IgD-negative memory B cell (primary cell): ENCODE measurements at regions not wholly inside any gene's neighbourhood (a gene's known extent, or its start where the extent isn't known, plus 50 kb on each side); places are given as distances from the start of the nearest gene placed in this dataset.

ENCODE experiments used
- H3K27ac Mint-ChIP-seq, 3 donors: one replicate each; pipeline ENCODE4 v1.8.0; 2020 to 2022; ENCODE audit warnings: mild to moderate bottlenecking in 3 of 3, mixed read lengths in 3 of 3, moderate library complexity in 1 of 3
- H3K27me3 Mint-ChIP-seq: one replicate; pipeline ENCODE4 v1.8.0; 2021; ENCODE audit warnings: mixed read lengths
- H3K36me3 Mint-ChIP-seq: one replicate; pipeline ENCODE4 v1.8.0; 2020; ENCODE audit warnings: mild to moderate bottlenecking, mixed read lengths
- H3K4me1 Mint-ChIP-seq, 3 donors: one replicate each; pipeline ENCODE4 v1.8.0; 2020 to 2022; ENCODE audit warnings: mixed read lengths in 3 of 3, mild to moderate bottlenecking in 1 of 3
- H3K4me3 Mint-ChIP-seq, 4 donors: one replicate each; pipeline ENCODE4 v1.8.0; 2020 to 2022; ENCODE audit warnings: mild to moderate bottlenecking in 4 of 4, mixed read lengths in 4 of 4, moderate library complexity in 3 of 4
- H3K9me3 Mint-ChIP-seq, 3 donors: one replicate each; pipeline ENCODE4 v1.8.0; 2020 to 2021; ENCODE audit warnings: mixed read lengths in 3 of 3, mild to moderate bottlenecking in 1 of 3

- H3K36me3 Mint-ChIP-seq: peaks cover 2% of the 10 kb centered on the region
- H3K4me3 Mint-ChIP-seq: no peak overlapping the region
Observed at GRCh38 chr10:44180321-44181168, 204.4 kb downstream of the CXCL12 start.

GRCh38 chr10:44178856-44179255 lies 206.0 kb downstream of the CXCL12 start:
- H3K4me1 Mint-ChIP-seq: no peaks in the 10 kb centered on the region
- peaks cover 0 to 5% (median 0%) of the 10 kb centered on the region in 3 donors for H3K9me3 Mint-ChIP-seq
- no peaks in the 10 kb centered on the region for H3K27me3 Mint-ChIP-seq
- H3K27ac Mint-ChIP-seq: no peak overlapping the region
- no peak overlapping the region for H3K4me3 Mint-ChIP-seq
- H3K36me3 Mint-ChIP-seq: no peaks in the 10 kb centered on the region

More at GRCh38 chr10:44180321-44181168, 204.4 kb downstream of the CXCL12 start:
- Mint-ChIP-seq H3K27me3 (no peaks in the 10 kb centered on the region), H3K9me3 (peaks cover 2 to 5% (median 4%) of the 10 kb centered on the region in 3 donors), H3K27ac (no peak overlapping the region), H3K4me1 (peaks cover 0 to 2% (median 0%) of the 10 kb centered on the region in 3 donors)

DNA sequence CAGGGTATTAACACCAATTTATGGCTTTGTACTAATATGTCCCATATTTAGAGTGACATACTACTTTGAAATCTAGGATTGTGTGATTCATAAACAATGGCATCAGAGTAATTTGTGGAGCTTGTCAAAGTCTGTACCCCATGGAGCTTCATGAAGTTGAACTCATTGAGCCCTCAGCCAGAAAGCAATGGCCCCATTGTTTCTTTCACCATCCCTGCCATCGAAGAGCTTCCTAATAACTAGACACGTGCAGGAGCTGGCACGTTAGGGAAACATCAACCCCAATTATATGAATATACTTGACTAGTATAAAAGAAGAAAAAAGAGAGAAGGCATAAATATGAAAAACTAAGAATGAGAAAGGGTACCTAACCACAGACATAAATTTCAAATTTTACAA lies 206.6 kb downstream of the CXCL12 start:
- Mint-ChIP-seq H3K4me3 (no peak overlapping the region), H3K27ac (peak overlapping the region in 1 of 3 donors; percentile 70), H3K4me1 (no peaks in the 10 kb centered on the region), H3K36me3 (no peaks in the 10 kb centered on the region), H3K27me3 (no peaks in the 10 kb centered on the region), H3K9me3 (peaks cover 0 to 5% (median 0%) of the 10 kb centered on the region in 3 donors)

- Mint-ChIP-seq H3K27me3 (no peaks in the 10 kb centered on the region), H3K9me3 (peaks cover 0 to 5% (median 0%) of the 10 kb centered on the region in 3 donors), H3K4me1 (no peaks in the 10 kb centered on the region), H3K36me3 (no peaks in the 10 kb centered on the region), H3K27ac (no peak overlapping the region), H3K4me3 (no peak overlapping the region)
Observed at GRCh38 chr10:44177610-44178009, 207.3 kb downstream of the CXCL12 start.

DNA sequence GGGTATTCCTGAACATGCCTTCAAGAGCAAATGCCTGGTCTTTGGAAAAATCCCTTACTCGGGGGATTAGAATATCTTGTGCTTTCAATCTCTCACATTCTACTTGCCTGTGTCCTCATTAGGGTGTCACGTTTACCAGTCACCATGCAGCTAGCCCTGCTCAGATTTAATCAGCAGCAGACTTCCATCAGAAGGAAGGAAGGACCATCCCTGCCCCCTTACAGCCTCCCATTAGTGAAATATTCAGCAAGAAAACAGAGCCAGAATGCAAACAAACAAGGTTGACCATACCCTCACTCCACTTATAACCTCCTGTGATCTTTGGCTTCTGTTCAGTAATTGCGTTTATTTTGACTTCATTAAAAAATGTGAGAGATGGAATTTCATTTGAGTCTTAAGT lies 208.6 kb downstream of the CXCL12 start:
- Mint-ChIP-seq H3K4me3 (no peak overlapping the region), H3K36me3 (no peaks in the 10 kb centered on the region), H3K27me3 (no peaks in the 10 kb centered on the region), H3K27ac (no peak overlapping the region), H3K4me1 (no peaks in the 10 kb centered on the region), H3K9me3 (peaks cover 0 to 4% (median 0%) of the 10 kb centered on the region in 3 donors)

GRCh38 chr10:44173608-44173894 lies 211.3 kb downstream of the CXCL12 start:
- H3K4me3 Mint-ChIP-seq: no peak overlapping the region
- peaks cover 0 to 6% (median 0%) of the 10 kb centered on the region in 3 donors for H3K9me3 Mint-ChIP-seq
- no peaks in the 10 kb centered on the region for H3K27me3 Mint-ChIP-seq
- H3K27ac Mint-ChIP-seq: no peak overlapping the region
- H3K36me3 Mint-ChIP-seq: no peaks in the 10 kb centered on the region
- H3K4me1 Mint-ChIP-seq: no peaks in the 10 kb centered on the region

- Mint-ChIP-seq H3K27me3 (no peaks in the 10 kb centered on the region), H3K4me1 (no peaks in the 10 kb centered on the region), H3K4me3 (no peak overlapping the region), H3K9me3 (peaks cover 0 to 4% (median 0%) of the 10 kb centered on the region in 3 donors), H3K36me3 (no peaks in the 10 kb centered on the region), H3K27ac (no peak overlapping the region)
Observed at GRCh38 chr10:44172883-44173607, 211.9 kb downstream of the CXCL12 start.

- H3K27ac Mint-ChIP-seq: no peak overlapping the region
- H3K27me3 Mint-ChIP-seq: peaks cover 2% of the 10 kb centered on the region
- peaks cover 0 to 6% (median 2%) of the 10 kb centered on the region in 3 donors for H3K9me3 Mint-ChIP-seq
- no peaks in the 10 kb centered on the region for H3K36me3 Mint-ChIP-seq
- no peaks in the 10 kb centered on the region for H3K4me1 Mint-ChIP-seq
- H3K4me3 Mint-ChIP-seq: no peak overlapping the region
Observed at GRCh38 chr10:44171765-44172164, 213.1 kb downstream of the CXCL12 start.

- H3K27ac Mint-ChIP-seq: no peak overlapping the region
- H3K4me1 Mint-ChIP-seq: no peaks in the 10 kb centered on the region
- no peak overlapping the region for H3K4me3 Mint-ChIP-seq
- H3K36me3 Mint-ChIP-seq: no peaks in the 10 kb centered on the region
- H3K27me3 Mint-ChIP-seq: peaks cover 2% of the 10 kb centered on the region
- H3K9me3 Mint-ChIP-seq: peaks cover 0 to 6% (median 2%) of the 10 kb centered on the region in 3 donors
Observed at GRCh38 chr10:44168478-44168877, 216.4 kb downstream of the CXCL12 start.

DNA sequence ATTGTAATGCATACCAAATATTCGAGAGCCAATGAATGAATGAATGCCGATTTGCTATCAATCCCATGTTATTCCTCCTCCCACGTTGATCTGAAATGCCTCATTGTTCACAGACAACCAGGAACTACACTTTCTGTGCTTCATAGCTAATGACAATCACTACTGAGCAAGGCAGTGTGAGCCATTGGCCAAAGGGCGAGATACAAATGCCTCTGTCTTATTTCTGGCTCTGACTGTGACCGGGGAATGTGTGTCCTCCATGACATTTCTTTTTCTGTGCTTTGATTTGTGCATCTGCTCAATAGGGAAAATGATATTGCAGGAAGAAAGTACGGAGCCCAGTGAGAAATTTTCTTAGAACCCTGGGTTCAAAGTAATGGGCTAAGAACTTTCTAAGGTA lies 217.1 kb downstream of the CXCL12 start:
- no peak overlapping the region for H3K4me3 Mint-ChIP-seq
- no peaks in the 10 kb centered on the region for H3K36me3 Mint-ChIP-seq
- no peaks in the 10 kb centered on the region for H3K4me1 Mint-ChIP-seq
- peaks cover 0 to 6% (median 2%) of the 10 kb centered on the region in 3 donors for H3K9me3 Mint-ChIP-seq
- peaks cover 2% of the 10 kb centered on the region for H3K27me3 Mint-ChIP-seq
- no peak overlapping the region for H3K27ac Mint-ChIP-seq

- Mint-ChIP-seq H3K9me3 (peaks cover 0 to 6% (median 2%) of the 10 kb centered on the region in 3 donors), H3K4me1 (no peaks in the 10 kb centered on the region), H3K36me3 (no peaks in the 10 kb centered on the region), H3K27me3 (peaks cover 2% of the 10 kb centered on the region), H3K27ac (no peak overlapping the region), H3K4me3 (no peak overlapping the region)
Observed at GRCh38 chr10:44166441-44166840, 218.5 kb downstream of the CXCL12 start.

DNA sequence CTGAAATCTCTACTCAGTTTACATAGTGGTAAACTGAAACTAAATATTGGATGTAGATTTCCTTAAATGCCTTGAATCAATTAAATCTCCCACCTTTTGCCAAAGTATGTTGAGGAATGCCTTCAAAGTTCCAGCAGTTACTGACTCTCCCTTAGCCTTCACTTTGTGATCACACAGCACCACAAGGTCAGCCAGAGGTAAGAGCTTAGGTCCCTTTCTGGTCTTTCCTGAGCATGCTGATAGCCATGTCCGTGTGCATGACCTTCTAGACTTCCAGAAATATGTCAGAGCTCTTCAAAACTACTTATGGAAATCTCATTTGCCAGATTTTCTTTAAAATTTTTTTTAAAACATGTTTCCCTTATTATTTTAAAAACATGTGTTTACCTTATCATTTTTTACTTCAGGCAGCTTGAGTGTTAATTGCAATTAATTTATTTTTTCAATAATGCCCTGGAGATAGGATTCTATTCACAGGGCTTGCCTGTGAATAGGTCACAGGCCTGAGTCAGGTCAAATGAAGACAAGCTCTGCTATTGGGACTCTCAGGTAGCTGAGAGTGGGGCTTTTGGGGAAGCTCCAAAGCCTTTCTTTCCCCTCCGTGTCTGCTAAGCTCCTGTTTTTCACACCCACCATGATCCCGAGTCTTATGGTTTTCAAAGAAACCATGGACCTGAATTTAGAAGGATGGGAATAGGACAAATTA lies 220.5 kb downstream of the CXCL12 start:
- H3K27ac Mint-ChIP-seq: no peak overlapping the region
- no peaks in the 10 kb centered on the region for H3K36me3 Mint-ChIP-seq
- no peak overlapping the region for H3K4me3 Mint-ChIP-seq
- peaks cover 0 to 6% (median 2%) of the 10 kb centered on the region in 3 donors for H3K9me3 Mint-ChIP-seq
- no peaks in the 10 kb centered on the region for H3K4me1 Mint-ChIP-seq
- H3K27me3 Mint-ChIP-seq: peaks cover 2% of the 10 kb centered on the region

- Mint-ChIP-seq H3K4me1 (no peaks in the 10 kb centered on the region), H3K9me3 (peaks cover 2 to 6% (median 4%) of the 10 kb centered on the region in 3 donors), H3K4me3 (no peak overlapping the region), H3K27ac (no peak overlapping the region), H3K27me3 (no peaks in the 10 kb centered on the region), H3K36me3 (no peaks in the 10 kb centered on the region)
Observed at GRCh38 chr10:44161184-44161583, 223.7 kb downstream of the CXCL12 start.

DNA sequence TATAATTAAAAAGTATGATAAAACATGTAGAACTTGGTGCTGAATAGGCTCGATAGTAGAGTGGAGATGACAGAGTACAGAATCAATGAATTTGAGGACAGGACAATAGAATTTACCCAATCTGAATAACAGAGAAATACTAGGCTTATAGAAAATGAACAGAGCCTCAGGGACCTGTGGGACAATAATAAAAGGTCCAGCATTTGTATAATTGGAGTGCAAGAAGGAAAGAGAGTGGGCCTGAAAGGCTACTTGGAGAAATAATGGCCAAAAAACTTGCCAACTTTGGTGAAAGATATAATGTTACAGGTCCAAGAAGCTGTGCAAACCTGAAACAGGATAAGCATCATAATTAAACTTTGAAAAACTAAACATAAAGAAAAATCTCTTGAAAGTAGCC lies 227.3 kb downstream of the CXCL12 start:
- Mint-ChIP-seq H3K27me3 (no peaks in the 10 kb centered on the region), H3K27ac (no peak overlapping the region), H3K9me3 (peaks cover 2 to 6% (median 5%) of the 10 kb centered on the region in 3 donors), H3K36me3 (no peaks in the 10 kb centered on the region), H3K4me3 (no peak overlapping the region), H3K4me1 (no peaks in the 10 kb centered on the region)

DNA sequence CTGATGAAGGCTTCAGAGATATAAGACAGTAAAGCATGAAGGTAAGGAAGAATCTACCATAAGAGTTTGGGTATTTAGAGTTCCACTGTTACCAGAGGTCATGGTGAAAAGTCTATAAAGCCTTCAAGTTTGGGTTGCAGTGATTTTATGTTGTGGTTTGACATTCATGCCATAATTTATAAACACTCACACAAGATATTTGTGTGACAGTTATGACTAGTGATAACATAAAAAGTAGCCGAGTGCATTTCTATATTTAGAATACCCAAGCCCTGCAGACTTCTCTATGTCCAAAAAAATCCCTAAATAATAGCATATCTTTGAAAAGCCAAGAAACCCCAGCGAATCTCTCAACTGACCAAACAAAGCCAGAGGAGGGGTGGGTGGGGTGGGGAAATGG lies 229.9 kb downstream of the CXCL12 start:
- peaks cover 2 to 8% (median 6%) of the 10 kb centered on the region in 3 donors for H3K9me3 Mint-ChIP-seq
- H3K4me1 Mint-ChIP-seq: no peaks in the 10 kb centered on the region
- H3K36me3 Mint-ChIP-seq: no peaks in the 10 kb centered on the region
- no peak overlapping the region for H3K27ac Mint-ChIP-seq
- H3K4me3 Mint-ChIP-seq: no peak overlapping the region
- peaks cover 2% of the 10 kb centered on the region for H3K27me3 Mint-ChIP-seq
